ENCODE measurements at regions not wholly inside any gene's neighbourhood (a gene's known extent, or its start where the extent isn't known, plus 50 kb on each side); places are given as distances from the start of the nearest gene placed in this dataset.

- Mint-ChIP-seq H3K9me3 (no peaks in the 10 kb centered on the region; a peak in 1 of 5 replicates), H3K4me3 (no peak overlapping the region), H3K4me1 (peaks cover 6 to 11% of the 10 kb centered on the region in 2 experiments), H3K27ac (no peak overlapping the region), H3K36me3 (ENCODE audit: insufficient read depth in 1 of 3, low read depth in 3 of 3) (no peaks in the 10 kb centered on the region), H3K27me3 (ENCODE audit: low read depth) (peaks cover 52% of the 10 kb centered on the region)
- no CpG with 5 or more reads among the region's 6 CpGs for WGBS (ENCODE audit: extremely low coverage, insufficient read length, low lambda C conversion rate)
- H3K4ac ChIP-seq (ENCODE audit: low read depth, low read length): no peak overlapping the region
- H2BK20ac ChIP-seq (ENCODE audit: low read depth, low read length, poor library complexity, severe bottlenecking): no peak overlapping the region
- H3K79me1 ChIP-seq (ENCODE audit: insufficient read depth, low read depth, low read length, poor library complexity, severe bottlenecking): no peaks in the 10 kb centered on the region
- H3K9me3 ChIP-seq (ENCODE audit: control insufficient read depth, low read depth, low read length): no peaks in the 10 kb centered on the region
- H3K4me2 ChIP-seq (ENCODE audit: insufficient read depth, insufficient read length, low read length): no peak overlapping the region
- TF ChIP-seq CTCF (conservative IDR thresholded peaks at IDR 0.05): no peak
- no peak overlapping the region for H4K5ac ChIP-seq (ENCODE audit: insufficient read length, low read depth, low read length)
- no peak for DNase-seq
- no peaks in the 10 kb centered on the region for H3K4me1 ChIP-seq (ENCODE audit: insufficient read depth, low read length)
- H3K18ac ChIP-seq (ENCODE audit: insufficient read length, low read depth, low read length): no peak overlapping the region
- no peak overlapping the region for H3K9ac ChIP-seq (ENCODE audit: extremely low read depth, insufficient read length, low read length)
- H3K27me3 ChIP-seq (ENCODE audit: insufficient read depth, low read length): no peaks in the 10 kb centered on the region
- no peak overlapping the region for H2BK120ac ChIP-seq (ENCODE audit: low read depth, low read length, poor library complexity, severe bottlenecking)
- no peak overlapping the region for H2AFZ ChIP-seq (ENCODE audit: low read length)
- no peak overlapping the region for H3K56ac ChIP-seq (ENCODE audit: insufficient read length, low read depth, low read length)
- H3K23me2 ChIP-seq (ENCODE audit: insufficient read length, low read depth, low read length, poor library complexity, severe bottlenecking): no peaks in the 10 kb centered on the region
- no peak overlapping the region for H3K23ac ChIP-seq (ENCODE audit: insufficient read length, low read depth, low read length)
- H4K8ac ChIP-seq (replicated peaks; ENCODE audit: insufficient read length, low read depth, low read length): no peak overlapping the region
- no peak overlapping the region for H2BK5ac ChIP-seq (ENCODE audit: insufficient read length, low read length)
- no peak overlapping the region for H2AK5ac ChIP-seq (ENCODE audit: insufficient read length, low read length)
- H2BK15ac ChIP-seq (ENCODE audit: low read depth, low read length): no peak overlapping the region
- H3T11ph ChIP-seq (ENCODE audit: low read length): no peak overlapping the region
- H2BK12ac ChIP-seq (ENCODE audit: insufficient read length, low read depth, low read length): no peak overlapping the region
- no peaks in the 10 kb centered on the region for H4K20me1 ChIP-seq (ENCODE audit: control insufficient read depth, insufficient read depth, insufficient read length)
- no peak overlapping the region for H3K14ac ChIP-seq (ENCODE audit: insufficient read depth, low read length)
- H3K79me2 ChIP-seq (ENCODE audit: insufficient read depth, low read length): no peaks in the 10 kb centered on the region
- H3K27ac ChIP-seq (ENCODE audit: insufficient read length, low read depth, low read length): no peak overlapping the region
- H4K91ac ChIP-seq (ENCODE audit: insufficient read length, low read depth, low read length): no peak overlapping the region
These were observed 242.9 kb downstream of the FOXA2 start for GRCh38 chr20:22341508-22341907.

All from H9 (cell line).